GM11168 (cell line): ENCODE measurements at regions not wholly inside any gene's neighbourhood (a gene's known extent, or its start where the extent isn't known, plus 50 kb on each side); places are given as distances from the start of the nearest gene placed in this dataset.

Source experiments
- in situ Hi-C: fragments of 300-500 bp; cut with MboI; formaldehyde crosslinking; loops from one replicate; pipeline ENCODE4 v1.12.0; 2022; ENCODE audit warnings: low sequenced_read_pairs; ENCODE audit not compliant: unreplicated experiment

DNA sequence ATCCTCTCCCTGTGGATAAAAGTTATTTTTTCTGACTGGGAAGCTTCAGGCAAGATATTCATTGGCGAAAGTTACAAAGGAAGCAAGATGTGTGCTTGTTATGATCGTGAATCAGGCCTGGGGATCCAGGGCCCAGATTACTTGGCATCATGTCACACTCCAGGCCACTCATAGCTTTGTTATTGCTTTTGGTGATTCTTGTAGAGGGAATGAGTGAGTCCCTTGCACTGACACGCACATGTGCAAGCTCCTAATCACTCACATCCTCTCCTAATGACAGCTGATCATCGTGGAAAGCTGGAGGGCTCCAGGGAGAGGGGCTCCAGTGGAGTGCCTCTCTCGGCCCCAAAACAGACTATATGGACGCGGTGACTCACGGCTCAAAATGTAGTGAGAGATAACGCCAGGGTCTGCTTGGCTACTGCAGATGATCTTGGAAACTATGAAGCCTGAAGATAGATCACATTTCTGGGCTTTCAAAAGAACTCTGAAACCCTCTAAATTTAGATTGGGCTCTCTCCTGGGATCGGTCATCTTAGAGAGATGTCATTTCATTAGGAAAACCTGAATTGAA lies 481.1 kb upstream of the USP24 start:
- in situ Hi-C loops = no loop called here

DNA sequence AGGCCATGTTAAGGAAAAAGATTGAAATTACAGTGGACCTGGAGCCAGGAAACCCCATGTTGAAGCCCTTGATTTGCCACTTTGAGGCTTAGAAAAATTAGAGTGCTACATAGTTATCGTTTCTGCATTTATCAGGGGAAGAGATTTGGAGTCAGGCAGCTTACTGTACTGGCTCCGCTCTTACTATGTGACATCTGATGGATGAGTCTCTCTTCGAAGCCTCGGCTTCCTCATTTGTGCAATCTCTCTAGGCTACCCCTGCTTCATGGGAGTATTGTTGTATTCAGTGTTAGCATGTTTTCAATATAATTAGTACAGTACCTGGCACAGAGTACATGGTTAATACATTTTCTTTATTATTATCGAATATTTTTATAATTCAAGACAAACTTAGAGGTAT lies 480.4 kb upstream of the USP24 start:
- in situ Hi-C loops = no loop called here

DNA sequence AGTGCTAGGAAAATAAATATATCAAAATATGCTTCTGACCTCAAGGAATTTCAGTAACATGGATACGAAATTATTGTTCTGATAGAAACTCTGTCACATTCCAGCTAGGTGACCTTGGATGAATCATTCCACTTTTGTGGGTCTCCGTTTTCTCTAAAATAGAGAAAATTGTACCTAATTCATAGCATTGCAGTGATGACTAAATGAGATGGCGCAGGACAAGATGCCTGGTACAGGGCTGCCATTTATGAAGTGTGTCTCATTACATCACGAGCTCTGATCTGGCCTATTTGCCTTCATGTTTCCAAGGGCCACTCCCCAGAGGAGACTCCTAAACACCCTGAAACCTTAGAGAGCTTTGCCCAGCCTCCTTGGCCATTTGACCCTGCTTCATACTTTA lies 480.0 kb upstream of the USP24 start:
- in situ Hi-C loops = no loop called here

DNA sequence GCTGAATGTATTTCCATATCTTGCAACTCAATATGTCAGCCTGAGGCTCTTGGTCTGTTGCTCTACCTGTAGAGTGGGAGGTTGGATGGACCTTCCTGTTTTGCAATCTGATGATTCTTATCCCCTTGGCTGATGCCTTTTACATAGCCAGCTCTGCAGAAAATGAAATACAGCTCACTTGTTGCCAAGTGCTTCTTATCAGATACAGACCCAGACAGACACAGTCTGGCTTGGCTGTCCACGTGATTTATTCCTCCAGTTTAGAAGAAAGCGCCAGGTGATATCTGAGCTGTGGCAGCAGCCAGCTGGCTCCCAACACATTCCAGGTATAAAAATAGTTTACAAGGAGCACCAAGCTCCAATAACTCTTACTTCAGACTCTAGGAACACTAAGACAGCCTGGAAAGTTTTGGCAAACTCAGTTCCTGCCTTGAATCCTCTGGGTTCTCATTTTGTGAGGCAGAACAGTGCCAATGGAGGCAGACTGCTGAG lies 479.2 kb upstream of the USP24 start:
- in situ Hi-C loops = no loop called here

DNA sequence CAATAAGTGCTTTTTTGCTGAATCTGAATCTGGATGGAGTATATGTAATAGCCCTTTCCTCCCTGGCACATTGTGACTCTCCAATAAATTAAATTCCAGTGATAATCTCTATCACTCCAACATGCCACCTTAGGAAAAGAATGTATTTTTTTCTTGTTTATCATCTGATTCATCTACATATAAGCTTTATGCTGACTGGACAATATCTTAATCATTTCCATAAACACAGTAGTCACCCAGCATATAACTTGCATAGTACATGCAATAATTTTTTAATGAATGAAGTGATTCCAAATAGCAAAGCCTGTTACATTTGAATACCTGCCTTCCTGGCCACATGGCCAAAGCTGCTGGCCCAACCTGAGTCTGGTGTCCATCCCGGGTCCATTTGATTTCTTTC lies 477.6 kb upstream of the USP24 start:
- in situ Hi-C loops = no loop called here

DNA sequence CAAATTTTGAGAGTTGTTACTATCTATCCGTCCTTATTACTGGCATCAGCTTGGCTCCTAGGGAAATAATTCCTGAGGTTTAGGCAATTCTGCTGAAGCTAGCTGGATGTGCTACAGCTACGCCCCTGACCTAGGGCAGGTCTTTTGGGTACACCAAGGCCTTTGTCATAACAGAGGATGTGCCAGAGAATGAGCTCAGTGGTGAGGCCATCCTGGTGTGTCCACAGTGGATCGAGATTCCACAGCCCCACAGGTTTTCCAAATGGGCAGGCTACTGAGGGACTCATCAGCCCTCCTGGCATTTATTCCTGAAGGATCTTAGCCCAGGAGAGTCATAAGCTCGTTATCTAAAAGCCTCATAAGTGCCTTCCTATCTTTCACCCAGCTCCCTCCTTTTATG lies 475.2 kb upstream of the USP24 start:
- in situ Hi-C loops = no loop called here

DNA sequence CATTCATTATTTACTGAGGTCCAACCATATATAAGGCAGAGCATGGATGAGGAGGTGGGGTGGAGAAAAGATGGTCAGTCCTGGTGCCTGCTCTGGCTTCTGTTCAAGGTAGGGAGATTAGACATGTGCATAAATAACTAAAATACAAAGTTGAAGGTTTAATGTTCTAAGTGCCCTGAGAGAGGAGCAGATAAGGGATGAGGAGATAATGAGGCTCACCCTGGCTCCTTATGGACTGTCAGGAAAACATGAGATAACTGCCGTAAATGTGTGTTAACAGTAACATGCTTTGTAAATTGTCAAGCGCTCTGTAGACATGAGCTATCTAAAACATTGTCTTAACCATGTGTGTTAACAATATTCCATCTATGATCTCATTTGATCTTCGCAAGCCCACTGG lies 474.6 kb upstream of the USP24 start:
- in situ Hi-C loops = no loop called here

DNA sequence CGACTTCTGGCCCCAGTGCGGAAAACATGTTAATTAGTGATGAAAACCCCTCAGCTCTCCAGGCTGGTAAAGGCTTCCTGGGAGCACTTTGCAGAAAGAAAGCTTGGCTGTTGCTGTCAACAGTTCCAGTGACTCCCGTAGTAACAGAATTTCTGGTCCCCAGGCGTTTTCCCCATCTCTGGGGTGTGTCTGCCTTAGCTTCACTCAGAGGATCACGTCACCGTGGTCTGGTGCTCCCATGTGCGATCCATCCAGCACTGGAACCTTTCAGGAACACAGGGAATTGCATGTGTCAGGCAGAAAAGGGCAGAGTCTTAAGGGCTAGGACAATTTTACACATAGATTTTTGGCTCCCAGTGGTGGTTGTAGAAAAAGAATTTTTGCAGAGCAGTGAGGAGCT lies 470.4 kb upstream of the USP24 start:
- in situ Hi-C loops = no loop called here

DNA sequence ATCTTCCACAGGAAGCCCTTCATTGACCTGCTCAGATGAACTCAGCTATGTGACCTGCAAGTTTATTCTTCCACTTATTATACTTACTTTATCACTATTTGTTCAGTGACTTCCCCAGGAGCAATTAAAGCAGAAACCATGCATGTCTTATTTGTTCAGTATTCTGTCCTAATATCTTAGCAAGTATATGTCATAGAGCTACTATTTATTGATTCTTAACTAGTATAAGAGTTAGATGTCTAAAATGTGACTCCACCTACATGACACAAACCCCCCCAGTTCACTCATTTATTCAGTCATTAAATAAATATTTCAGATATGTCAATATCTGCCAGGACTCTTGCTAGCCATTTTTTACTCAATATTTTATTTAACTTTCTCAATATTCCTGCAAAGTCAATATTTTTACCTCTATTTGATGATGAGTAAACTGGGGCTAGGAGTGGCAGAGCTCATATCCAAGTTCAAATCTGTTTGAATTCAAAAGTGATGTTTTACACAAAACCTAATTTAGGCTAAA lies 469.0 kb upstream of the USP24 start:
- in situ Hi-C loops = no loop called here

DNA sequence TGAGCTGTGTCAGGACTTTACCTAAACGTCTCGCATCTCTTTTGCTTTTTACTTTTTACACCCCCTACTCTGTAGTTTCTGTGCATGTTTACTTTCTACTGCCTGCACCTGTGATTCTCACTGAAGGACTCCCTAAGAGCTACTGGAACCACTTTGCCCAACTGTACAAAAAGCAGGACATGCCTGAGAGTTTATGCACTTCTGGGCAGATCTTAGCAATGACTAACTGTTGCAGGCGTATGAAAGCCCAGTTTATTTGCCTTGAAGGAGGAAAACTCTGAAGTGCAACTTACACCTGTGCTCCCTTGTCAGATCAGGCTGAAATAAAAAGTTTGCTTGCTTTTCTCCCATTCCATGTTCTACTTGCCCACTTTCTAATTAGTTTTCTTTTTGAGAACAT lies 467.0 kb upstream of the USP24 start:
- in situ Hi-C loops = no loop called here

DNA sequence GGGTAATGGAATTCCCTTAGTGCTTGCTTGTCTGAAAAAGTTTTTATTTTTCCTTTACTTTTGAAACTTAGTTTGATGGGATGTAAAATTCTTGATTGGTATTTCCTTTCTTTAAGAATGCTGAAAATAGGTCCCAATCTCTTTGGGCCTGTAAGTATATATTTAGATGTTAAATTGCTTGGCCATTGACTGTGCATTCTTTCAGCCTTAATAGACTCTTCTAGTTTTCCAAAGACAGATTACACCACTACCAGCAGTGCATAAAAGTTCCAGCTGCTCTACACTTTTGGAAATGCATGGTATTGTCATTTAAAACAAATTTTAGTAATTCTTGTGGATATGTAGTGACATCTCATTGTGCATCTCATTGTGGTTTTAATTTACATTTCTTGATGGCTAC lies 464.8 kb upstream of the USP24 start:
- in situ Hi-C loops = no loop called here

DNA sequence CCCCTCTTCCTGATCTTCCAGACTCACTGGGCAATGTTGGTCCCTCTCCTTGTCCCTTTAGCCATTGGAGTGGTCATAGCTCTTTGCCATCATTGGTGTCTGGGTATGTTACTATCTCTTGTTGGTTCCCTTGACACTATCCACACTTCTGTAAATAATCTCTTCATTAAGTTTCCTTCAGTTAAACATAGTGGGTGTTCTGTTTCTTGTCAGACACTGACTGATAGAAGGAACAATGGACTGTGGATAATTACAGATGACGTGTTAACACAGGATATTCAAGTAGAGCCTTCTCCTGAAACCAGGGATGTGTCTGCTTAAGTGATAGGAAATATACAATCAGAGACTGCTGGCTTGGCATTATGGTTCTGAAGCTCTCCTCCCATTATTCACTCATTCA lies 458.3 kb upstream of the USP24 start:
- in situ Hi-C loops = no loop called here

DNA sequence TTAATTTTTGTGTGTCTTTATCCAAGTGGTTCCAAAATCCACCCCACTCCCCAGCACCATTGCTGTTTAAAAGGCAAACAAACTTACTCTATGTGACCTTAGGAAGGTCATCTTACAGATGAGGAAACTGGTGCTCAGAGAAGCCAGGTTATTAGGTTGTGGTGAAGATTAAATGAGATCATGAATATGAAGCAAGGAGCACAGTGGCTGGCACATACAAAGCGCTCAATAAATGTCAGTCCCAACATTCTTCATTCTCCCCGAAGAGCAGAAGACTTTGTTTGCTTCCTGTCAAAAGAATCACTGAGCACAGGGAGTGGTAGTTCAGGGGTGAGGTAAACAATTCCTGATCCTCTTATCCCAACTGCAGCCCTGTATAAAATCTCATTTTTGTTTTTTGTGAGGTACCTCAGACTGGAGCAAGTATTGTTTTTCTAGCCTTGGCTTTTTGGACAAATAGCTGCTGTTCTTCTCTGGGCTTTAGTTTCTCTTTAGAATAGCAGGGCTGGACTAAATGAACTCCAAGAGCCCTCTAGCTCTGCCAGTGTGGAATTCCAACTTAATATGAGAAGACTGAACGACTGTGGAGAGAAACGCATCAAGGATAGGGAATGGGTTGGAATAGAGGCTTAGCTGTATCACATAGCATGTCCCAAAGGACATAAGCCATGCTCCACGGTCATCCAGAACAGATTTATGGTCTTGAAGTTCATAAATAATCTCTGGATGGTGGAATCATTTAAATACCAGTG lies 455.3 kb upstream of the USP24 start:
- in situ Hi-C loops = no loop called here

DNA sequence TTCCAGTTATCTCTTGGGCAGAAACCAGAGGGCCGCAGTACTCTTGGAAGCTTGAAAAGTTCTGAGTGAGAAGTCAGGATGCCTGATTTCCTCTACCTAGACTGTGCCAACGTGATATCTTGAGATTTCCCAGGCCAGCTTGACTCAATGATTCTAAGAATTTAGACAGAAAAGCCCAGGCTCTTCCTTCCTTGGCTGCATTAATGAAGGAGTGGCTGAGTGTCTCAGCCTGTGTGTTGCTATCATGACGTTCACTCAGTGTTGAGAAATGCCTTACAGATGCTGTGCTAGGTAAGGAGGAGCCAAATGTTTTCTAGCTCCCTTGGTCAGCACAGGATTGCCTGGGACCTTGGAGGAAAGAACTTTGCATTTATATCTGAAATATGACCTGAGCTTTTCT lies 454.1 kb upstream of the USP24 start:
- in situ Hi-C loops = no loop called here

DNA sequence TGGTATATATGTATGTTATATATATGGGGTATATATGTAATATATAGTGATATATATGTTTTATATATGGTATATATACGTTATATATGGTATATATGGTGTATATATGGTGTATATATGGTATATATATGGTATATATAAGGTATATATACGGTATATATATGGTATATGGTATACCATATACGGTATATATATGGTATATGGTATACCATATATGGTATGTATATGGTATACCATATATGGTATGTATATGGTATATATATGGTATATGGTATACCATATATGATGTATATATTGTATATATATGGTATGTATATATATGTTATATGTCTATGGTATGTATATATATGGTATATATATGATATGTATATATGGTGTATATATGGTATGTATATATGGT lies 447.7 kb upstream of the USP24 start:
- in situ Hi-C loops = no loop called here

DNA sequence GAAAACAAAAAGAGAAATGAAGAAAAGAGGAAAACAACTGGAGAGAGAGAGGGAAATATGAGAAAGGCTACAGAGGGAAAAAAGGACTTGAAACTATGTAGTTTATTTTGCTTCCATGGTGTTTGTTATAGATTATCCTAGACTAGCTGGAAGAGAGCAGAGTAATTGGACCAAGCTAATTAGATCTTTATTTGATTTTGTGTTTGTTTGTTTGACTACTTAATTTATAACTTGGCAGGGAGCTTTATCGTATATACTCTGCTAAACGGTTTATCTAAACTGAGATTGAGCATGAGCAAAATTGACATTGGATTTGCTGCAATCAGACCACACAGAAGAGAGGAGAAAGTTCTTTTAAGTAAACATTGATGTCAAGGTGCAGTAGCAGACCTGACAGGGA lies 443.8 kb upstream of the USP24 start:
- in situ Hi-C loops = no loop called here

DNA sequence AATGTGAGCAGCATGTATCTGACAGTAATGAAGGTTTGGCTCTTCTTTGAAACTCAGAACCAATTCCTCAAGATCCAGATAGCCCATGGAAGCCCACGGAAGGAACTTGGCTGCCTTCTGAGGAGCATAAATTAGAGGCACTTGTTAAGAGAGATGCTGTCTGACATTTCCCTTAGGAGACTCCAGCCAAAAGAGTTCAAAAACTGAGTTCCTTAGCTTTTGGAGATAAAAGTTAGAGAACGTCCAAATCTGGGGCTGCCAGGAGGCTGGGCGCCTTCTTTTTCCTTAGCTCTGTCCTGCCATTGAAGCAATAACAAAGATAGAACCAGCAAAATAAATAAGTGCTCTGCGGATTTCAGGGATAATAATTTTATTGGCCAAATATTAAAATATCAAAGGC lies 439.6 kb upstream of the USP24 start:
- in situ Hi-C loops = no loop called here

DNA sequence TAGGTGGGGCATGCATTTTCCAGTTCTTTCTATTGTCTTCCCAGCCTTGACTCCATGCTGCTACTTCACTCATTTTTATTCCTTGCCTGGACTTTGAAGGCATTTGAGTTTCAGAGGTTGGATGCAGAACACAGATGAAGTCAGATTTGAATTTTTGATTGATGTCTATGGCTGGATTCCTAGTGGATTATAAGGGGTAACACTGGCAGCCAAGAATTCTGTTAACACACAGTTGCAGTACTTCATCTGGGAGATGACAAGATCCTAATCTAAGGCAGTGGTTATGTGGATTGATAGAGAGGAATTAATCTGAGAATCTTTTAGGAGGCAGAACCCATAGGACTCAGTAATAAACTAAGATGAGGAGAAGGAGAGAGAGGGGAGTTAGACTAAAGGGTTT lies 439.0 kb upstream of the USP24 start:
- in situ Hi-C loops = no loop called here

DNA sequence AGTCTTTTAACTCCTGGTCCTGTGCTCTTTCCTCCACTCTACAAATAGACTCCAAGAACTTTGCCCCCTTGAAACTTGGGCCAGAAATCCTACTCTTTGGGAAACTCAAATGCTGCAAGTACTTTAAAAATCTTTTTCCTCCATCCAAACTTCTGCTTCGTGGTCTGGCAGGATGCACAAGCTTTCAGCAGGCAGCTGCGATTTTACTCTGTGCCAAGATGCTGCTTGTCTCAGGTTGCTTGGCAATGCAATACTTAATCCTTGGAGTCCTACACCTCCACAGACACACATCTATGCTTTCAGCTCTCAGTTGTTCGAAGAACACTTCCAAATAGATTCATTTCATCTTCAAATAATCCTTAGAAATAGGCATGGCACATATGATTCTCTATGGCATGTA lies 435.3 kb upstream of the USP24 start:
- in situ Hi-C loops = no loop called here

DNA sequence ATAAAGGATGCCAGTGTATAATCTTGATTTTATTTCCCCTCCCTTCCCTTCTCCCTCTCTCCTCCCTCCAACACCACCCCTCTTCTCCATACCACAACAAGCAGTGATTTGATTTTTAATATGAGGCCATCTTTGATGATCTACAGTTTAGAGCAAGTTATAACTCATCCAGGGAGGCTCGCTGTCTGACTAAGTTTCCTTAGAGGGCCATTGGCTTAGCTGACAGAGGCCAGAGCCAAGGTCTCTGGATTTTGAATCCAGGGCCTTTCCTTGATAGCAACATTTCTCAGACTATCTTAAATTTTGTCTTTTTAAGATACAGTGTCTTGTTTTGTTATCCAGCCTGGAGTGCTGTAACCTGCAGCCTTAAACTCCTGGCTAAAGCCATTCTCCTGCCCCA lies 431.0 kb upstream of the USP24 start:
- in situ Hi-C loops = no loop called here

DNA sequence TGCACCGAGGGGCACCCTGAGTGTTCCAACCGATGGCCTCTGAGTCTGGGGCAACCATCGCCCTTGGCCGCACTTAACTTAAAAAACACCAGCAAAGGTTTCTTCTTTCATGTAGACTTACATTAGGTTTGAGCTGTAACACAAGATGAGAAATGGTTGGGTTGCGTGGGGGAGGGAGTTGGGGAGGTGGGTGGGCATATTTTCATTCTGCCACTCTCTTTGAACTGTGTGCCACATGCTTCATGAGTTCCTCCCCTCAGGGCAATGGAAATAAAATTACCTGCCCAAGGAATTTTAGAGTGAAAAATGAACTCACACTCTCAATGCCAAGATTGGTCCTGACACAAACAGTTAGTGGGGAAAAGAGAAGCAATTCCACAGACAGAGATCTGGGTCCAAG lies 430.1 kb upstream of the USP24 start:
- in situ Hi-C loops = no loop called here

DNA sequence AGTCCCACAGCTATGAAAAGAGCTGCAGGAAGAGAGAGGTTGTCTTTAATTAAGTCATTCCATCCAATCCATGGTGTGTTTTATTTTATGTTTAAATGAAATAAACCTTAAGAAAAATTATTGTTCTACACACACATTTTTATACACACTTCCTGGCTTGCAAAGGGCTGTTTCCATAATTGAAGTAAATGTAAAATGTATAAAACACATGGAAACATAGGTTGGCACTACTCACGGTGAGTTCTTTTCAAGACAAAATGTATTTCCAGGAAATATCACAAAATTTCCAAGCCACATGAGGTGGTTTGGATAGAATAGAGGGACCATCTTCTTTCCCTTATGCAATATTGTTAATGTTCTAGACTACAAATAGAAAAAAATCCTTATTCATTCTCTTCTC lies 426.8 kb upstream of the USP24 start:
- in situ Hi-C loops = no loop called here
